ENCODE measurements at regions not wholly inside any gene's neighbourhood (a gene's known extent, or its start where the extent isn't known, plus 50 kb on each side); places are given as distances from the start of the nearest gene placed in this dataset.

DNA sequence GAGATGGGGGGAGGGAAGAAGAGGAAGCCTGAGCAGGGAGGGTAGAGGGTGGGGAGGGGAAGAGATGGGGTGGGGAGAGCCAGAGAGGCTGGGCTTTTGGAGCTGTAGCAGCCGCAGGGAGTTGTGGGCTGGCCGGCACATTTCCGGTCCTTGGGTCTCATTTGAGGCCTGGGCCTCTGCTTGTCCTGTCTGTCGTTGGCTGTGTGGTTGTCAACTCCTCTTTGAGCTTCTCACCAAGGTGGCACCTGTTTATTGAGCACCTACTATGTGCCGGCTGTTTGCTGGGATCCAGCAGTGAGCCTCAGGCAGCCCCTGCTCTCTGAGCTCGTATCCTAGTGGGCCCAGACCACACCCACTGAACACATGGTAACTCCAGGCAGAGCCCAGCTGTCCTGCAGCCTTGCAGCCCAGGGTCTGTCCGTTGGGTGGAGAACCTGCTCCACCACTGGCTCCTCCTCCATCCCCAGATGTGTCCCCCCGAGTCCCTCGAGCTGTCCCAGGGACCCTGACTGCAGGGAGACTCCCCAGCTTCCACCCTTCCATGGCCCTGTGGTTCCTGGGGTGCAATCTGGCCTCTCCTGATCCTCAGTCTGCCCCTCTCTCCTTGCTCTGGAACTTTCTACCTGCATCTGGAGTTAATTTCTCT, 164.9 kb downstream of the IRF8 start:
- Histone ChIP-seq H3K9ac (ENCODE audit: control insufficient read depth, extremely low read depth, insufficient read depth, low read length) (no peak overlapping the region), H3K27ac (ENCODE audit: control insufficient read depth, insufficient read depth, low read length) (no peak overlapping the region), H3K4me2 (ENCODE audit: control insufficient read depth, extremely low read depth, insufficient read depth, low read depth, low read length) (no peak overlapping the region), H3K27me3 (ENCODE audit: control insufficient read depth, extremely low read depth, insufficient read depth, low read length) (no peaks in the 10 kb centered on the region), H3K36me3 (ENCODE audit: control insufficient read depth in 2 of 2, extremely low read depth in 1 of 2, insufficient read depth in 2 of 2, low read length in 2 of 2) (no peaks in the 10 kb centered on the region), H4K20me1 (ENCODE audit: control insufficient read depth, extremely low read depth, insufficient read depth, low read length) (no peaks in the 10 kb centered on the region), H3K9me3 (ENCODE audit: control insufficient read depth, low read depth, low read length) (no peaks in the 10 kb centered on the region), H3K4me1 (ENCODE audit: control insufficient read depth, extremely low read depth, insufficient read depth, low read length) (no peaks in the 10 kb centered on the region), H3K4me3 (ENCODE audit: control insufficient read depth in 2 of 3, extremely low read depth in 1 of 3, insufficient read depth in 2 of 3, low read depth in 1 of 3, low read length in 3 of 3) (no peak overlapping the region), H3K79me2 (ENCODE audit: control insufficient read depth, insufficient read depth, low read length) (no peaks in the 10 kb centered on the region), H2AFZ (ENCODE audit: control insufficient read depth, low read length) (no peak overlapping the region), H3K9me1 (ENCODE audit: control insufficient read depth, extremely low read depth, insufficient read depth, low read length) (no peaks in the 10 kb centered on the region)
- TF ChIP-seq, protein P1, sequence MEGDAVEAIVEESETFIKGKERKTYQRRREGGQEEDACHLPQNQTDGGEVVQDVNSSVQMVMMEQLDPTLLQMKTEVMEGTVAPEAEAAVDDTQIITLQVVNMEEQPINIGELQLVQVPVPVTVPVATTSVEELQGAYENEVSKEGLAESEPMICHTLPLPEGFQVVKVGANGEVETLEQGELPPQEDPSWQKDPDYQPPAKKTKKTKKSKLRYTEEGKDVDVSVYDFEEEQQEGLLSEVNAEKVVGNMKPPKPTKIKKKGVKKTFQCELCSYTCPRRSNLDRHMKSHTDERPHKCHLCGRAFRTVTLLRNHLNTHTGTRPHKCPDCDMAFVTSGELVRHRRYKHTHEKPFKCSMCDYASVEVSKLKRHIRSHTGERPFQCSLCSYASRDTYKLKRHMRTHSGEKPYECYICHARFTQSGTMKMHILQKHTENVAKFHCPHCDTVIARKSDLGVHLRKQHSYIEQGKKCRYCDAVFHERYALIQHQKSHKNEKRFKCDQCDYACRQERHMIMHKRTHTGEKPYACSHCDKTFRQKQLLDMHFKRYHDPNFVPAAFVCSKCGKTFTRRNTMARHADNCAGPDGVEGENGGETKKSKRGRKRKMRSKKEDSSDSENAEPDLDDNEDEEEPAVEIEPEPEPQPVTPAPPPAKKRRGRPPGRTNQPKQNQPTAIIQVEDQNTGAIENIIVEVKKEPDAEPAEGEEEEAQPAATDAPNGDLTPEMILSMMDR (optimal IDR thresholded peaks at IDR 0.05 in 1 of 3, IDR thresholded peaks at IDR 0.05 in 1 of 3, conservative IDR thresholded peaks at IDR 0.05 in 1 of 3; ENCODE audit: extremely low read depth in 1 of 3, insufficient read depth in 2 of 3, low read length in 3 of 3): no peak
- TF ChIP-seq EZH2 (IDR thresholded peaks at IDR 0.05; ENCODE audit: low read length): no peak
- FAIRE-seq (no peak), DNase-seq (ENCODE audit: low read depth, low spot score) (no peak)
- dilution Hi-C loops (cut with MboI; ENCODE audit: extremely low pct_ligation_motif_present, low sequenced_read_pairs): no loop called here

DNA sequence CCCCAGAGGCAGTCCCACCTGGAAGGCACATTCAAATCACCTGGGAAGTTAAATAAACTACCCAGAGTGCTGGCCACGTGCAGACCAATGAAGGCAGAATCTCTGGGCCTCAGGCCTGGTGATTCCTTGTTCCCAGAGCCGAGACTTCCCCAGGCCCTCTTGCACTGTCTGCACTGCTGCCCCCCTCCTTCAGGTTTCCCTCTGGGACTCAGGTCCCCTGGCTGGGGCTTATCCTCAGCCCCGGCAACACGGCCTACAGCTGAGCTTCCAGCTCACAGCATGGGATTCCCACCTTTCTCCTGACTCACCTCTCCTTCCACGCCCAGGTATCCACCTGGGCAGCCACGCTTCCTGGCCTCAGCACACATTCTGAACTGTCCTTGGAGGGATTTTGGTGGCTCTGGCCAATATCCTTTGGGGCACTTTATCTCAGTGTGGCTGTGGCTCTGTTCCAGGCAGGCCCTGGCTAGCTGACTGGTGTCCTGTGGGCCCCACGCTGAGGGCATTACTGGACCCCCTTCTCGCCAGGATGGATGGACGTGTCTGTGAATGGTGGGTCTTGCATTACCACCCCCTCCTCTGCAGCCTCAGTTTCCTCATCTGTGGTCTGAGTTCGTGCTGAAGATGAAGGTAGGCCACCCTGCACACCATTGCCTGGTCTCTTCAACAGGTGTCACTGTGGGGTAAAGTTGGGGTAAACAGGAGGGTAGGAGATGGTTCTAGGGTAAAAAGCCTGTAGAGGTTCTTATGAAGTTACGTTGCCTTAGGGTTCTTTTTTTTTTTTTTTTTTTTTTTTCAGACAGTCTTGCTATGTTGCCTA, 165.7 kb downstream of the IRF8 start:
- H4K20me1 ChIP-seq (ENCODE audit: control insufficient read depth, extremely low read depth, insufficient read depth, low read length): no peaks in the 10 kb centered on the region
- no peak overlapping the region for H2AFZ ChIP-seq (ENCODE audit: control insufficient read depth, low read length)
- H3K4me1 ChIP-seq (ENCODE audit: control insufficient read depth, extremely low read depth, insufficient read depth, low read length): no peaks in the 10 kb centered on the region
- FAIRE-seq (no peak), DNase-seq (ENCODE audit: low read depth, low spot score) (no peak)
- H3K9ac ChIP-seq (ENCODE audit: control insufficient read depth, extremely low read depth, insufficient read depth, low read length): no peak overlapping the region
- H3K36me3 ChIP-seq (ENCODE audit: control insufficient read depth in 2 of 2, extremely low read depth in 1 of 2, insufficient read depth in 2 of 2, low read length in 2 of 2): no peaks in the 10 kb centered on the region
- H3K79me2 ChIP-seq (ENCODE audit: control insufficient read depth, insufficient read depth, low read length): no peaks in the 10 kb centered on the region
- no peak overlapping the region for H3K4me2 ChIP-seq (ENCODE audit: control insufficient read depth, extremely low read depth, insufficient read depth, low read depth, low read length)
- no peak for TF ChIP-seq EZH2 (IDR thresholded peaks at IDR 0.05; ENCODE audit: low read length)
- TF ChIP-seq, protein P1 (optimal IDR thresholded peaks at IDR 0.05 in 1 of 3, IDR thresholded peaks at IDR 0.05 in 1 of 3, conservative IDR thresholded peaks at IDR 0.05 in 1 of 3; ENCODE audit: extremely low read depth in 1 of 3, insufficient read depth in 2 of 3, low read length in 3 of 3): no peak
- no peaks in the 10 kb centered on the region for H3K9me3 ChIP-seq (ENCODE audit: control insufficient read depth, low read depth, low read length)
- H3K27ac ChIP-seq (ENCODE audit: control insufficient read depth, insufficient read depth, low read length): no peak overlapping the region
- no peaks in the 10 kb centered on the region for H3K27me3 ChIP-seq (ENCODE audit: control insufficient read depth, extremely low read depth, insufficient read depth, low read length)
- no peaks in the 10 kb centered on the region for H3K9me1 ChIP-seq (ENCODE audit: control insufficient read depth, extremely low read depth, insufficient read depth, low read length)
- H3K4me3 ChIP-seq (ENCODE audit: control insufficient read depth in 2 of 3, extremely low read depth in 1 of 3, insufficient read depth in 2 of 3, low read depth in 1 of 3, low read length in 3 of 3): no peak overlapping the region
- dilution Hi-C loops (cut with MboI; ENCODE audit: extremely low pct_ligation_motif_present, low sequenced_read_pairs): no loop called here

All from keratinocyte (primary cell).